ENCODE measurements at regions not wholly inside any gene's neighbourhood (a gene's known extent, or its start where the extent isn't known, plus 50 kb on each side); places are given as distances from the start of the nearest gene placed in this dataset.

- POLR2A ChIA-PET = no interaction called here
- H3K27me3 Mint-ChIP-seq = no peaks in the 10 kb centered on the region
- no peaks in the 10 kb centered on the region for H3K9me3 Mint-ChIP-seq
- intact Hi-C loops (cut with micrococcal nuclease) = no loop called here
- TF ChIP-seq, protein P1, sequence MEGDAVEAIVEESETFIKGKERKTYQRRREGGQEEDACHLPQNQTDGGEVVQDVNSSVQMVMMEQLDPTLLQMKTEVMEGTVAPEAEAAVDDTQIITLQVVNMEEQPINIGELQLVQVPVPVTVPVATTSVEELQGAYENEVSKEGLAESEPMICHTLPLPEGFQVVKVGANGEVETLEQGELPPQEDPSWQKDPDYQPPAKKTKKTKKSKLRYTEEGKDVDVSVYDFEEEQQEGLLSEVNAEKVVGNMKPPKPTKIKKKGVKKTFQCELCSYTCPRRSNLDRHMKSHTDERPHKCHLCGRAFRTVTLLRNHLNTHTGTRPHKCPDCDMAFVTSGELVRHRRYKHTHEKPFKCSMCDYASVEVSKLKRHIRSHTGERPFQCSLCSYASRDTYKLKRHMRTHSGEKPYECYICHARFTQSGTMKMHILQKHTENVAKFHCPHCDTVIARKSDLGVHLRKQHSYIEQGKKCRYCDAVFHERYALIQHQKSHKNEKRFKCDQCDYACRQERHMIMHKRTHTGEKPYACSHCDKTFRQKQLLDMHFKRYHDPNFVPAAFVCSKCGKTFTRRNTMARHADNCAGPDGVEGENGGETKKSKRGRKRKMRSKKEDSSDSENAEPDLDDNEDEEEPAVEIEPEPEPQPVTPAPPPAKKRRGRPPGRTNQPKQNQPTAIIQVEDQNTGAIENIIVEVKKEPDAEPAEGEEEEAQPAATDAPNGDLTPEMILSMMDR (IDR thresholded peaks at IDR 0.05) = no peak
- H3K4me1 Mint-ChIP-seq (ENCODE audit: low read depth) = no peaks in the 10 kb centered on the region
- no peak for ATAC-seq
- DNase-seq = no peak
- CTCF ChIA-PET = no interaction called here
- no peaks in the 10 kb centered on the region for H3K36me3 Mint-ChIP-seq (ENCODE audit: low read depth)
- no peak overlapping the region for H3K27ac Mint-ChIP-seq
- no peak overlapping the region for H3K4me3 Mint-ChIP-seq
Measured at GRCh38 chr2:66827851-66828250, 392.9 kb downstream of the MEIS1 start.

GRCh38 chr2:66828876-66829275, 394.0 kb downstream of the MEIS1 start:
- Mint-ChIP-seq H3K36me3 (ENCODE audit: low read depth) (no peaks in the 10 kb centered on the region), H3K27me3 (no peaks in the 10 kb centered on the region), H3K4me3 (no peak overlapping the region), H3K9me3 (no peaks in the 10 kb centered on the region), H3K4me1 (ENCODE audit: low read depth) (no peaks in the 10 kb centered on the region), H3K27ac (no peak overlapping the region)
- DNase-seq = no peak
- intact Hi-C loops (cut with micrococcal nuclease) = no loop called here
- ChIA-PET CTCF (no interaction called here), POLR2A (no interaction called here)
- ATAC-seq = no peak
- TF ChIP-seq, protein P1 (IDR thresholded peaks at IDR 0.05) = no peak

- no peak overlapping the region for H3K4me3 Mint-ChIP-seq
- CTCF ChIA-PET = no interaction called here
- DNase-seq (no peak), ATAC-seq (no peak)
- no peaks in the 10 kb centered on the region for H3K36me3 Mint-ChIP-seq (ENCODE audit: low read depth)
- intact Hi-C loops (cut with micrococcal nuclease) = no loop called here
- no peaks in the 10 kb centered on the region for H3K4me1 Mint-ChIP-seq (ENCODE audit: low read depth)
- H3K27me3 Mint-ChIP-seq = no peaks in the 10 kb centered on the region
- H3K27ac Mint-ChIP-seq = no peak overlapping the region
- POLR2A ChIA-PET = no interaction called here
- H3K9me3 Mint-ChIP-seq = no peaks in the 10 kb centered on the region
- TF ChIP-seq, protein P1 (IDR thresholded peaks at IDR 0.05) = no peak
Measured at GRCh38 chr2:66830881-66831280, 396.0 kb downstream of the MEIS1 start.

DNA sequence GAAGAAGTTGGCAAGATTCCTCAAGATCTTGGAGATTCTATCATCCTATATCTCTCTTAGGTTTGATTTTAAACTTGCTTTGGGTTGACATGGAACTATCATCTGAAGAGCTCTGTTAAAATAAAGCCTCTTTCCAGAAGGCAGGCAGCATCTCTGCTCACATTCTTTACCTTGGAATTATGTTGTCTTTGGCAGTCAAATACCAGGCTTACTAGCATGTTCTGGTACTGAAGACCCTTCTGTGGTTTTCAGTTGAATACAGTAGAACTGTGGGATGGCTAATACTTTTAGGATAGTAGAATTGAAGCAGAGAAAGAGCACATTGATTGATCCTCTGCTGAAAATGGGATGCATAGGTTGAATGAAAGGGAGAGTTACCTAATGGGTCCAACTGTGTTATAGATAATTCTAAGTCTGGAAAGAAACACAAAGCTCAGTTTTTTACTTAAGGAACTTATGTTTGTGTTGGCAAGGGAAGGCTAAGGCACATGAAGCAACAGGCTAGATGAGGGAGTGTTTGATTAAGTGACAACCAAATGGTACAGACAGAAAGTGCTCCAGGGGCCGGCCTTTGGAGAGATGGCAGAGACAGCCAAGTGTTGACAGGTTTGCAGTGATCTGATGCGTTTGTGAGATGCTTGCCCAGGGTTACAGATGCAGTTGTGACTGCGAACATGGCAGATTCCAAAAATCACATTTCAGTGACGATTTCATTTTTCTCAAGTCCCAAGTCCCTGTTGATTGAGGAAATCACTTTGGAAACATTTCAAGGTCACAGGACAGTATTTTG, 397.9 kb downstream of the MEIS1 start:
- Mint-ChIP-seq H3K27ac (no peak overlapping the region), H3K4me3 (no peak overlapping the region), H3K36me3 (ENCODE audit: low read depth) (no peaks in the 10 kb centered on the region), H3K9me3 (no peaks in the 10 kb centered on the region), H3K4me1 (ENCODE audit: low read depth) (no peaks in the 10 kb centered on the region), H3K27me3 (no peaks in the 10 kb centered on the region)
- DNase-seq (no peak), ATAC-seq (no peak)
- ChIA-PET CTCF (interaction anchor here (1.4 kb wide), 1 partner anchor 11 kb away, joined by 3 read pairs; no protein-coding TSS in a partner anchor), POLR2A (no interaction called here)
- intact Hi-C loops (cut with micrococcal nuclease) = no loop called here
- TF ChIP-seq, protein P1 (IDR thresholded peaks at IDR 0.05) = no peak

GRCh38 chr2:66834859-66835258, 399.9 kb downstream of the MEIS1 start:
- DNase-seq (no peak), ATAC-seq (no peak)
- POLR2A ChIA-PET = no interaction called here
- H3K4me1 Mint-ChIP-seq (ENCODE audit: low read depth) = no peaks in the 10 kb centered on the region
- intact Hi-C loops (cut with micrococcal nuclease) = no loop called here
- no peak overlapping the region for H3K27ac Mint-ChIP-seq
- TF ChIP-seq, protein P1 (IDR thresholded peaks at IDR 0.05) = no peak
- H3K36me3 Mint-ChIP-seq (ENCODE audit: low read depth) = no peaks in the 10 kb centered on the region
- H3K9me3 Mint-ChIP-seq = no peaks in the 10 kb centered on the region
- CTCF ChIA-PET = no interaction called here
- H3K4me3 Mint-ChIP-seq = no peak overlapping the region
- no peaks in the 10 kb centered on the region for H3K27me3 Mint-ChIP-seq

Measured in activated CD8-positive, alpha-beta T cell treated with anti-CD3 and anti-CD28 coated beads for 36 hours (primary cell).